ENCODE measurements at regions not wholly inside any gene's neighbourhood (a gene's known extent, or its start where the extent isn't known, plus 50 kb on each side); places are given as distances from the start of the nearest gene placed in this dataset.
A peak's percentile ranks its signal among the peaks of the same experiment; 100 is the strongest.

DNA sequence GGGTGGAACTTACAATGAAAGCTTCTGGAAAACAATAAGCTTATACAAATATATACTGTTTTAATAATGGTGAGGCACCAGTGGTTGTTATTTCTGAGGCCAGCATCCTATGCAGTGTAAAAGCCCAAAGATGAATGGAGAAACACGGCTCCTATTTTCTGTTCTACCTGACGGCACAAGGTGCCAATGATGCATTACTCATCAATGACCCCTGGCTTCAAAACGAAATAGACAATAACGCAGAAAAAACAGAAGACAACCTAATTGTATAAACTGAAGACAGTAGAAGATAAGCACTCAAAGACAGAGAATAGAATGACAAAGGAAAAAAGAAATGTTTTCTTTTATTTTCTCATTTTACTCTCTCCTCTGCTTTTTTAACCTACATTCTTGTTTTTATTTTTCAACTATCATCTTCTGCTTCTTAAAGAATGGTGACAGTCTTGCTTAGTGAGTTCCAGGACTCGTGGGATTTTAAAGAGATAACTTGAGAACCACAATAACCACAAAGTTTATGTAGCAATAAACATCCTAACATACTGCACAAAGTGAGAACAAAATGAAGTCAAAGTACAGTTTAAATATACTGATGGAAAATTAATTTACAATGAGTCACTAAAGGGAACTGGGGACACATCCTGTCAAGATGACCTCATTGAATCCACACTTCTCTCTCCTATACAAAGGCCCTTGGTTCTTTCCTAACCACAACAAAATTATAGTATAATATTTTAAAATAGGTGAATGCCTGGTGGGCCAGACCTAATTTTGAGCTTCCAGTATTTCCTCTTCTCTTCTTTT, 169.8 kb downstream of the BTC start:
- no peak for TF ChIP-seq NFIC (IDR thresholded peaks at IDR 0.05)
- TF ChIP-seq EP300 (IDR thresholded peaks at IDR 0.05; ENCODE audit: borderline replicate concordance), result peak; percentile 15; the same call in 1 of the 2 replicates
- TF ChIP-seq ZBTB7A (IDR thresholded peaks at IDR 0.05; ENCODE audit: low read depth), result no peak
- TF ChIP-seq, protein P1, sequence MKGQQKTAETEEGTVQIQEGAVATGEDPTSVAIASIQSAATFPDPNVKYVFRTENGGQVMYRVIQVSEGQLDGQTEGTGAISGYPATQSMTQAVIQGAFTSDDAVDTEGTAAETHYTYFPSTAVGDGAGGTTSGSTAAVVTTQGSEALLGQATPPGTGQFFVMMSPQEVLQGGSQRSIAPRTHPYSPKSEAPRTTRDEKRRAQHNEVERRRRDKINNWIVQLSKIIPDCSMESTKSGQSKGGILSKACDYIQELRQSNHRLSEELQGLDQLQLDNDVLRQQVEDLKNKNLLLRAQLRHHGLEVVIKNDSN (IDR thresholded peaks at IDR 0.05), result no peak
- TF ChIP-seq YY1 (IDR thresholded peaks at IDR 0.05; ENCODE audit: low read depth), result no peak
- TF ChIP-seq TAF1 (IDR thresholded peaks at IDR 0.05; ENCODE audit: low read depth), result no peak
- TF ChIP-seq TEAD4 (IDR thresholded peaks at IDR 0.05), result no peak; the same call in 1 of the 2 replicates

Measured in Ishikawa (cell line).